GM12878 (cell line): ENCODE measurements at regions not wholly inside any gene's neighbourhood (a gene's known extent, or its start where the extent isn't known, plus 50 kb on each side); places are given as distances from the start of the nearest gene placed in this dataset.

ENCODE experiments used
- ATAC-seq: fragments of 200-7000 bp; cut with Tn5 transposase; 3 replicates; pipeline ENCODE4 v1.9.1; 2020; ENCODE audit warnings: mild to moderate bottlenecking, moderate library complexity
- BruUV-seq: library from RNA; stranded (reverse); fragments of 400-500 nt; replicated peaks from 2 replicates; lab custom pipeline; 2021; lab: Mats Ljungman, UMichigan
- CTCF ChIA-PET: fragments of 300-600 bp; sonication (Branson Sonifier 250); formaldehyde crosslinking; extraction: SDS; loops from one replicate; lab custom pipeline; 2021; ENCODE audit warnings: inconsistent platforms; lab: Yijun Ruan, JAX
- POLR2A ChIA-PET: fragments of 350-600 bp; formaldehyde crosslinking; extraction: SDS; loops from one replicate; lab custom pipeline; 2021; ENCODE audit warnings: inconsistent platforms; lab: Charles Lee
- RAD21 ChIA-PET: fragments of 300-600 bp; sonication (Branson Sonifier 250); formaldehyde crosslinking; loops from one replicate; lab custom pipeline; 2023; ENCODE audit warnings: antibody characterized with exemption; ENCODE audit not compliant: unreplicated experiment; lab: Charles Lee
- SMC1A ChIA-PET: fragments of 300-600 bp; sonication (Branson Sonifier 250); formaldehyde crosslinking; loops from one replicate; lab custom pipeline; 2023; ENCODE audit not compliant: unreplicated experiment, uncharacterized antibody; lab: Charles Lee
- DNase-seq: peaks from one replicate; pipeline ENCODE4 v3.0.0-alpha.2; 2011; ENCODE audit warnings: low read depth, low spot score
- FAIRE-seq: peaks from 3 replicates; lab custom pipeline; 2011; peaks lifted over from hg19 to GRCh38; lab: Jason Lieb, UNC
- H2AFZ ChIP-seq: 2 replicates; pipeline ENCODE4 v1.6.0; 2011; ENCODE audit warnings: low read depth, low read length, control low read depth; ENCODE audit not compliant: control insufficient read depth
- H3K27ac ChIP-seq: 2 replicates; pipeline ENCODE4 v1.5.1; 2011; ENCODE audit warnings: control low read depth; ENCODE audit not compliant: control insufficient read depth, insufficient read depth
- H3K27me3 ChIP-seq, 2 experiments: replicated peaks in 1 of 2; 2 replicates each; pipeline versions ENCODE4 v1.6.0 to v1.6.1; 2011; ENCODE audit warnings: low read length in 1 of 2; ENCODE audit not compliant: control insufficient read depth in 2 of 2, insufficient read depth in 2 of 2
- H3K36me3 ChIP-seq, 2 experiments: 2 replicates each; pipeline ENCODE4 v1.5.1; 2011; ENCODE audit warnings: low read length in 1 of 2; ENCODE audit not compliant: control insufficient read depth in 2 of 2, insufficient read depth in 2 of 2
- H3K4me1 ChIP-seq: 2 replicates; pipeline ENCODE4 v1.6.1; 2011; ENCODE audit warnings: mild to moderate bottlenecking, low read length, moderate library complexity, mixed read lengths; ENCODE audit not compliant: control insufficient read depth, insufficient read depth
- H3K4me2 ChIP-seq: 2 replicates; pipeline ENCODE4 v1.6.0; 2011; ENCODE audit warnings: control low read depth; ENCODE audit not compliant: control insufficient read depth, insufficient read depth
- H3K4me3 ChIP-seq: fragments of 200-600 bp; sonication (generic); 2 replicates; pipeline ENCODE4 v1.5.1; 2016
- H3K79me2 ChIP-seq: 2 replicates; pipeline ENCODE4 v1.6.0; 2011; ENCODE audit warnings: low read length; ENCODE audit not compliant: control insufficient read depth, insufficient read depth
- H3K9ac ChIP-seq: 2 replicates; pipeline ENCODE4 v1.8.0; 2011; ENCODE audit warnings: low read length, control low read depth, mixed read lengths; ENCODE audit not compliant: control insufficient read depth, insufficient read depth
- H3K9me3 ChIP-seq: replicated peaks from 3 replicates; pipeline ENCODE4 v1.5.1; 2011; ENCODE audit warnings: mild to moderate bottlenecking, low read length; ENCODE audit not compliant: control insufficient read depth, insufficient read depth
- H4K20me1 ChIP-seq: 2 replicates; pipeline ENCODE4 v1.6.0; 2011; ENCODE audit not compliant: control insufficient read depth, insufficient read depth
- CBX3 ChIP-seq: fragments of 200-600 bp; sonication (generic); IDR thresholded peaks from 2 replicates; pipeline ENCODE4 v1.6.1; 2016; ENCODE audit warnings: low read depth, borderline replicate concordance
- CHD1 ChIP-seq: IDR thresholded peaks from 2 replicates; pipeline ENCODE4 v1.6.1; 2012; ENCODE audit warnings: low read depth, low read length, improper control_type of control experiment
- CREB1 ChIP-seq: IDR thresholded peaks from 2 replicates; pipeline ENCODE4 v1.6.1; 2012; ENCODE audit warnings: low read depth, mild to moderate bottlenecking, inconsistent platforms
- E2F8 ChIP-seq: fragments of 450-650 bp; IDR thresholded peaks from 2 replicates; pipeline ENCODE4 v1.6.1; 2018; ENCODE audit warnings: mild to moderate bottlenecking, low read depth, moderate library complexity; ENCODE audit not compliant: partially characterized antibody
- IRF4 ChIP-seq: IDR thresholded peaks from 2 replicates; pipeline ENCODE4 v1.6.1; 2011; ENCODE audit warnings: low read depth, low read length
- MLLT1 ChIP-seq: fragments of 450-650 bp; IDR thresholded peaks from 2 replicates; pipeline ENCODE4 v1.6.1; 2016; ENCODE audit warnings: mild to moderate bottlenecking
- NBN ChIP-seq: fragments of 450-650 bp; IDR thresholded peaks from 2 replicates; pipeline ENCODE4 v1.6.1; 2016
- NR2C1 ChIP-seq: fragments of 450-650 bp; IDR thresholded peaks from 2 replicates; pipeline ENCODE4 v1.6.1; 2017; ENCODE audit warnings: antibody characterized with exemption, mild to moderate bottlenecking, moderate library complexity
- PKNOX1 ChIP-seq: fragments of 450-650 bp; IDR thresholded peaks from 2 replicates; pipeline ENCODE4 v1.6.1; 2016; ENCODE audit warnings: mild to moderate bottlenecking
- PRDM15 ChIP-seq: fragments of 450-650 bp; formaldehyde crosslinking; IDR thresholded peaks from 2 replicates; pipeline ENCODE4 v1.4.0; 2020; ENCODE audit warnings: mild to moderate bottlenecking, moderate library complexity
- SREBF2 ChIP-seq: IDR thresholded peaks from 2 replicates; pipeline ENCODE4 v1.6.1; 2012; ENCODE audit warnings: mild to moderate bottlenecking, low read length
- USF2 ChIP-seq: IDR thresholded peaks from 2 replicates; pipeline ENCODE4 v1.6.1; 2011; ENCODE audit warnings: low read depth, low read length, improper control_type of control experiment, borderline replicate concordance
- ZBED1 ChIP-seq: IDR thresholded peaks from 2 replicates; pipeline ENCODE4 v1.6.1; 2016; ENCODE audit warnings: borderline replicate concordance
- WGBS: methylation state at CpG from one replicate; pipeline ENCODE4 v1.1.6; 2016; ENCODE audit warnings: low lambda C conversion rate; ENCODE audit not compliant: insufficient replicate concordance, insufficient coverage; ENCODE audit errors: missing lambda C conversion rate; 5-methylcytosine and 5-hydroxymethylcytosine counted together
- in situ Hi-C: fragments of 300-500 bp; cut with MboI; formaldehyde crosslinking; loops from 9 replicates; pipeline ENCODE4 v1.14.3; 2018; ENCODE audit warnings: mixed read lengths
- intact Hi-C: fragments of 100-400 bp; cut with micrococcal nuclease; formaldehyde crosslinking; loops from one replicate; pipeline ENCODE4 v1.14.2; 2022; ENCODE audit not compliant: unreplicated experiment

- TF ChIP-seq CBX3 (no peak), IRF4 (no peak), SREBF2 (no peak), CHD1 (no peak), PKNOX1 (no peak)
- TF ChIP-seq, all 136 proteins: peak for 0
Observed at GRCh38 chr9:115680231-115680630, 473.4 kb upstream of the PAPPA start (continued).

GRCh38 chr9:115681585-115681984, 472.0 kb upstream of the PAPPA start:
- H4K20me1 ChIP-seq = no peaks in the 10 kb centered on the region
- no peak overlapping the region for H3K27ac ChIP-seq
- no peaks in the 10 kb centered on the region for H3K27me3 ChIP-seq
- H3K79me2 ChIP-seq = no peaks in the 10 kb centered on the region
- no peak overlapping the region for H3K4me3 ChIP-seq
- DNase-seq (no peak), FAIRE-seq (no peak), ATAC-seq (no peak)
- no peaks in the 10 kb centered on the region for H3K36me3 ChIP-seq
- SMC1A ChIA-PET = no interaction called here
- WGBS = 11% methylated on average over 3 of the region's 3 CpGs
- no peaks in the 10 kb centered on the region for H3K4me1 ChIP-seq
- in situ Hi-C loops (no loop called here), intact Hi-C loops (no loop called here)
- no peak overlapping the region for H2AFZ ChIP-seq
- BruUV-seq = no TSS peak
- POLR2A ChIA-PET = no interaction called here
- no peaks in the 10 kb centered on the region for H3K9me3 ChIP-seq
- H3K4me2 ChIP-seq = no peak overlapping the region
- no peak overlapping the region for H3K9ac ChIP-seq
- CTCF ChIA-PET = no interaction called here
- RAD21 ChIA-PET = no interaction called here
- no peak for TF ChIP-seq ZBED1
- no peak for TF ChIP-seq CREB1
- no peak for TF ChIP-seq E2F8
- no peak for TF ChIP-seq NBN
- TF ChIP-seq NR2C1 = no peak
- TF ChIP-seq USF2 = no peak
- no peak for TF ChIP-seq MLLT1
- no peak for TF ChIP-seq PRDM15
